ENCODE measurements at regions not wholly inside any gene's neighbourhood (a gene's known extent, or its start where the extent isn't known, plus 50 kb on each side); places are given as distances from the start of the nearest gene placed in this dataset.

- no peak for TF ChIP-seq POLR2A (IDR thresholded peaks at IDR 0.05)
- TF ChIP-seq CTCF (IDR thresholded peaks at IDR 0.05) = no peak
These were observed 72.5 kb downstream of the DNAJB9 start for GRCh38 chr7:108642126-108642525.

All from body of pancreas (tissue), 4 donors.